ENCODE measurements at regions not wholly inside any gene's neighbourhood (a gene's known extent, or its start where the extent isn't known, plus 50 kb on each side); places are given as distances from the start of the nearest gene placed in this dataset.

DNA sequence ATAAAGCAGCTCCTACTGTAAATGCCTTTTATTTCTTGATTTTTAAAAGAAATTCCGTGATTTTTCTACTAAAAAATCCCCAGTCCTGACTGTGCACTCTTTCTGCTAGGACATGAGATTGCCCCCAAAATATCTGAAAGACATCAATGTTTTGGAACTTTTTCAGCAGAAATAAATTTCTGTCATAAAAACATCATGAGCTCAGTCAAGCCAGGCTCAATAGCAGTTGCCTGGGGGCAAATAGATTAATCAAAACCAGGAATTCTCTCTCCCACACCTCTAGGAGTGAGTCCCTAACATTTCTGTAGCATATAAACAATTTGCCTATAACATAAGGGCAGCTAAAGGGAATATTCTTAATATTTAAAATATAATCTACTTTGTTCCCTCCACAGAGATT lies 654.1 kb downstream of the PTPRC start (continued):
- TF ChIP-seq POLR2AphosphoS5 (IDR thresholded peaks at IDR 0.05; ENCODE audit: low read length), result no peak
- TF ChIP-seq NFIC (IDR thresholded peaks at IDR 0.05; ENCODE audit: low read depth, low read length), result no peak

DNA sequence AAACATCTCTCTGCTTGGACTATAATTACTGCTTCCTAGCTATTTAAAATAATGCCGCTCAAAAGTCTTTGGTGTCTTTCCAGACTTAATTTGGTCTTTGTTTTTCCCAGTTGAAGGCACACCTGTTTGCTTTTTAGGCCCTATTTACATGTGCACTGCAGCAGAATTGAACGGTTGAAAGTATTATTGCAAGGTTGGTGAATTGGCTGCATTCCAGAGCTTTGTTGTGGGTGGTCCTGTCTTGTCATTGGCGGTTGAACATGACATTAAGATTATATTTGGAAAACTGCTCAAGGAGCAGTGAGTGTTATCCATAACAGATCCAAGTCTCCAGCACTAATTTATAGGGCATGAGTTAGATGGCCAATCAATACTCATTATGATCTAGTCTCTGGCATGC lies 656.3 kb downstream of the PTPRC start:
- Histone ChIP-seq H3K4me3 (no peak overlapping the region), H2AFZ (ENCODE audit: control insufficient read depth, low read depth, low read length) (no peak overlapping the region), H3K4me2 (ENCODE audit: control insufficient read depth, insufficient read depth) (no peak overlapping the region), H3K9me3 (replicated peaks; ENCODE audit: control insufficient read depth, insufficient read depth, low read length) (no peaks in the 10 kb centered on the region), H3K9ac (ENCODE audit: control insufficient read depth, insufficient read depth, low read length) (no peak overlapping the region), H3K4me1 (ENCODE audit: control insufficient read depth, insufficient read depth, low read length) (no peaks in the 10 kb centered on the region), H4K20me1 (ENCODE audit: control insufficient read depth, insufficient read depth) (no peaks in the 10 kb centered on the region), H3K27ac (ENCODE audit: control insufficient read depth, insufficient read depth) (no peak overlapping the region), H3K27me3 (replicated peaks in 1 of 2; ENCODE audit: control insufficient read depth in 2 of 2, insufficient read depth in 2 of 2, low read length in 1 of 2) (no peaks in the 10 kb centered on the region), H3K79me2 (ENCODE audit: control insufficient read depth, insufficient read depth, low read length) (no peaks in the 10 kb centered on the region), H3K36me3 (ENCODE audit: control insufficient read depth in 2 of 2, insufficient read depth in 2 of 2, low read length in 1 of 2) (no peaks in the 10 kb centered on the region)
- POLR2A ChIA-PET, result no interaction called here
- in situ Hi-C loops (cut with MboI), result no loop called here
- intact Hi-C loops (cut with micrococcal nuclease; ENCODE audit: unreplicated experiment), result no loop called here
- DNase-seq (ENCODE audit: low read depth, low spot score) (no peak), FAIRE-seq (no peak), ATAC-seq (no peak)
- RAD21 ChIA-PET (ENCODE audit: unreplicated experiment), result no interaction called here
- CTCF ChIA-PET, result no interaction called here
- SMC1A ChIA-PET (ENCODE audit: uncharacterized antibody, unreplicated experiment), result no interaction called here
- TF ChIP-seq ATF2 (IDR thresholded peaks at IDR 0.05; ENCODE audit: low read length) (no peak), CREB1 (IDR thresholded peaks at IDR 0.05; ENCODE audit: low read depth) (no peak)
- TF ChIP-seq, protein P1, sequence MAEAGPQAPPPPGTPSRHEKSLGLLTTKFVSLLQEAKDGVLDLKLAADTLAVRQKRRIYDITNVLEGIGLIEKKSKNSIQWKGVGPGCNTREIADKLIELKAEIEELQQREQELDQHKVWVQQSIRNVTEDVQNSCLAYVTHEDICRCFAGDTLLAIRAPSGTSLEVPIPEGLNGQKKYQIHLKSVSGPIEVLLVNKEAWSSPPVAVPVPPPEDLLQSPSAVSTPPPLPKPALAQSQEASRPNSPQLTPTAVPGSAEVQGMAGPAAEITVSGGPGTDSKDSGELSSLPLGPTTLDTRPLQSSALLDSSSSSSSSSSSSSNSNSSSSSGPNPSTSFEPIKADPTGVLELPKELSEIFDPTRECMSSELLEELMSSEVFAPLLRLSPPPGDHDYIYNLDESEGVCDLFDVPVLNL (IDR thresholded peaks at IDR 0.05; ENCODE audit: low read depth, low read length), result no peak
- no TSS peak for BruUV-seq (replicated peaks)
- 2% methylated on average over 3 of the region's 3 CpGs for WGBS (ENCODE audit: insufficient coverage, insufficient replicate concordance, low lambda C conversion rate, missing lambda C conversion rate)
